Pulmonary artery endothelial cell (primary cell): ENCODE measurements at regions not wholly inside any gene's neighbourhood (a gene's known extent, or its start where the extent isn't known, plus 50 kb on each side); places are given as distances from the start of the nearest gene placed in this dataset.
"Not testable (repeated sequence)": the region's sequence is repeated elsewhere in the genome, so short reads cannot be mapped to it uniquely, and the experiment has no call there.

Experiments used
- DNase-seq: peaks from one replicate; pipeline ENCODE4 v3.0.0-alpha.2; 2011; ENCODE audit warnings: low read depth, low spot score

DNA sequence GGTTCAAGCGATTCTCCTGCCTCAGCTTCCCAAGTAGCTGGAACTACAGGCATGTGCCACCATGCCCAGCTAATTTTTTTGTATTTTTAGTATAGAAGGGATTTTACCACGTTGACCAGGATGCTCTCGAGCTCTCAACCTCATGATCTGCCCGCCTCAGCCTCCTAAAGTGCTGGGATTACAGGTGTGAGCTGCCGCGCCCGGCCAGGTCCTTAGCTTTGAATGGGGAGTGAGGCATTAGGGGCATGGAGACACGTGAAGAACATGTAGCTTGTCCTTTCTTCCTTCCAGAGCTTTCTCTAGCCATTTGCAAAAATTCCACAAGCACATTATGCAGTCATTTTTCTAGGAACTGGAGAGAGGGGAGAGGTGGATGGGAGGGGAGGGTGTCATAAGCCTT is 167.8 kb downstream of the TM9SF2 start:
- DNase-seq = not testable (repeated sequence)

DNA sequence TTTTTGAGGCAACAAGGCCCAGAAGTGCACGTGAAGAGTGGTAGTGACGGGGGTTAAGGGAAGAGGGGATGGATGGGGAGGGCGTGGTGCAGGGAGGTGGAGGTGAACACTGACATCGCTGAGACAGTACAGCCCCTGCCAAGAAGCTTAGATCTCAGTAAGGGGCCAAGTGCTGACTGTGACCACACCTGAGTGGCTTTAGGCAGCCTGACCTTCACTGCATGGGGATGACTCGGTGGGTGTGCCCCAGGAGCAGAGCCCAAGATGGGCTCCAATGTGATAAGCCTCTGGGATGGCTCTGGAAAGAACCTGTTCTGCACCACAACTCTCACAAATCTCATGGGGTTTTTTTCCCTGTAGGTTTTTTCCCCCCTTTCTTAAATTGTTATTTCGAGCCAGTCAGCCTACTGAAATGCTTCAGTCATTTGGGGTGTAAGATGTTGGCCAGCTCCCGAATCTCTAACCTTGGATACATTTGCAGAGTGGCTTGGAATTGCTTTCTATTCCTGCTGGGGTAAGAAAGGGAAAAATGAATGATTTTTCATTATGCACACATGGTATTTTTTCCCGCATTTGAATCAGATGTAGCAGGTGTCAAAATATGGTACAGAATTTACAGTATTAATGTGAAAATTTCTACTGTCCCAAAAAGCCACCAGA is 165.0 kb downstream of the TM9SF2 start:
- no peak for DNase-seq

DNA sequence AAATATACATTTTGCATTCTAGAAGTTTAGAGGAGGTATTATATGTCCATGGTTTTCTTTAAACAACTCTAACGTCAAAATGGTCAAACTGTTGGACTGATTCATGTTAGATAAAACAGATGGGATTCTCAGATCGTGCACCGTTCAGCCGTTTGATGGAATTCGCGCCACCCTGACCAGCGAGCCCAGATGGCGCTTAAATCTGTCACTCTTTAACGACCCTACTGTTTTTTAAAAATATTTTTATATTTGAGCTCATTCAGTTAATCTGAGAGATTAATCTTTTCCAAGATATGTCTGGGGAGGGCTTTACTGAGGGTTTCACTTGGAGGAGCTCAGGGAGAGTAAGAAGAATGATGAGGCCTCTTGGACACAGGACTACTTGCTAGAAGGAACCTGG is 164.4 kb downstream of the TM9SF2 start:
- DNase-seq = no peak

DNA sequence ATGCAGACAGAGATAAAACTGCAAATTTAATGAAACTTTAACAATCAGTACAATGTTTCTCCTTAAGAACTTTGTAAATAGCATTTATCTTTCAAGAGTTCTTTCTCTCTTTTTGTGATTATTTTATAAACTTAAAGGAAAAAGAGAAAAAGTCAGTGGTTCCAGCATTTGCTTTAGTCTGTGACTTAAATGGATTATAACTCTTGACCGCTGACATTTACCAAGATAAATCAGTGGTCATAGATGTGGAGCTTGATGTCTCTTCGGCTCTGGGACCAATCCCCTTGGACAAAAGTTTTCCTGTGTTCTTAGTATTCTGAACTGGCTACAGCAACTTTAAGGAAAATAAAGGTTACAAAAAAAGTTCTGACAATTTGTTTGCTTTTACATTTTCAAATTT is 162.6 kb downstream of the TM9SF2 start:
- no peak for DNase-seq

DNA sequence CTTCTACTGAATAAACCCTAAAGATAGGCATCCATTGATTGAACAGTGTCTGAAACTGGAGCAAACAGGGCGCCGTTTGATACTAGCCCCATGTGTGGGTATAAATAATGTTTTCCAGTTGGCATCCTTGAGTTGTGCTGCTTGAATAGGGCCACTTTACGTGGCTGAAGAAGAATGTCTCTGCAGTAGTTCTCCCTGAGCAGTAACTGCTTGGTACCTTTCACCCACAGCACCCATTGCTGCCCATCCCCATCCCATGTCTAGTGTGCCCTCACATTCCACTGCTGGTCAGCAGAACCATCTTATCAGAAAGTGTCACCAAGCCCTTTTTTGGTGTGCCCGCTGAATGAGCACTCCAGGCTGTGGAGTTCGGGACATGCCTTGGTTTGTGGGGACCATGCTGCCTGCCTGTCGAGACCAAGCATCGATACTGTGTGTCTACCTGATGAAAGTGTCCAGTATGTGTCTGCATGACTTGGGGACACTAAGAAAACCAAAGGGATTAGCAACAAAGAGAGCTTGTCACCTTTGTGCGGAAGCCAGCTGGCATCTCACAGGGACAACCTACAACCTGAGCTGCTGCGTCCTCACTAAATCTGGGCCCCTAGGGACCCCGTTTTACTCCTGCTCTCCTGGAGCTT is 162.0 kb downstream of the TM9SF2 start:
- no peak for DNase-seq

DNA sequence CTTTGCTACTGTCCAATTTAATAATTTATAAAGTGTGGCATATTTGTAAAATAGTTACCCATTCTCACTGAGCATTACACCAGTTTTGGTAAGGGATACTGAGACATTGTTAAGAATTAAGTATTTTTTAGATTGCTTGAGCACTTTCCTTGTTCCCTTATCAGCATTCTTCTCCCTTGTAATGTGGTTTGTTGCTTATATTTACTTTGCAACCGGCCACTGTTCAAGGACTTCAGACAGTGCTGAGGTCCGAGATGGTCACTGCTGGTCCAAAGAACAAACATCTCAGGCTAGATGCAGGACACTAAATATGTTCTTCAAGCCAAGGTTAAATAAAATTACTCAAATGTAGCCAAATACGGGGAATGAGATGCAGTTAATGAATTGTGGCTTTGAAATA is 161.4 kb downstream of the TM9SF2 start:
- no peak for DNase-seq

DNA sequence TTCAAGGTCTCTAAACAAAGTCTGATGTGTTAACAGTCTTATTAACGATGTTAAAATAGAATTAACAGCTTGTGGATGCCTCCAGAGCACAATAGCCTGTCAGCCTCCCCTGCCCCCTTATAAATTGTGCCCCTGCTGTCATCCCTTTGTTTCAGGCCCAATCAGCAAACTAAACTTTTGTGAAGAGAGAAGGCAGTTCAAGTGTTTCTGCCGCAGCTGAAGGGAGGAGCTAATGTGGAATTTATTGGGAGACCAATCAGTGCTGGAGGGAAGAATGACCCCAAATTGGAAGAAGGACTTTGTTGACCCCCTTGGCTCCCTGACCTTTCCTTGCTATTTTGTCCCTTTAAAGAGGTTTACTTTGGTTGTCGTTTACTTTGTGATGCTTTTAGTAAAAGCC is 160.5 kb downstream of the TM9SF2 start:
- no peak for DNase-seq

DNA sequence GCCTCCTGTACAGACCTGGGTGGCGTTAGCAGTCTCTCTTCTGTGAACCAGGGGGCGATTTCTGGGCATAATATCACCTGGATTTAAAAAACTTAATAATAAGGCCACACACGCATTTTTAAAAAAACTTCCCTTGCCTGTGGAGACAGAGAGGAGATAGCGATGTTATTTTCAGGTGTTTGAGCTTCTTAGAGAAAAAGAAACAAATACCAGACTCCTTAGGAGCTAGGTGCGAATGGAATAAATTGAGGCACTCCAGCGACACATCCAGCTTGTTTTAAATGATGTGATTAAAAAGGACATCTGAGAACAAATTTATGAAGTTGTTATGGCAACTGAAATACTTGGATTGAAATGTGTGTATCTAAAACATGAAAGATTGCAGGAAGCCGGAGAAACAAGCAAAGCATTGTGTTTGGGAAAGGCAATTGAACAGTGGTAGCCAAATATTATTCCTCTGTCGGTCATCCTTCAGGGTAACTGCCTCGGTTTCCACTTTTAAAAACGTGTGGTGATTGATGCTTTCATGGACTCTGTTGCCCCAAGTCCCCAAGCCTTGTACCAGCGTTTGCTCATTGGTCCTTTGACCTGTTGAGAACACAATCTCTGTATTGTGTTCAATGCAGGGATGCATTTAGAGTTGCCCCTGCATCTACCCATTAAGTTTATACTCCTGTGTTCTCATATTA is 158.7 kb downstream of the TM9SF2 start:
- DNase-seq = no peak

DNA sequence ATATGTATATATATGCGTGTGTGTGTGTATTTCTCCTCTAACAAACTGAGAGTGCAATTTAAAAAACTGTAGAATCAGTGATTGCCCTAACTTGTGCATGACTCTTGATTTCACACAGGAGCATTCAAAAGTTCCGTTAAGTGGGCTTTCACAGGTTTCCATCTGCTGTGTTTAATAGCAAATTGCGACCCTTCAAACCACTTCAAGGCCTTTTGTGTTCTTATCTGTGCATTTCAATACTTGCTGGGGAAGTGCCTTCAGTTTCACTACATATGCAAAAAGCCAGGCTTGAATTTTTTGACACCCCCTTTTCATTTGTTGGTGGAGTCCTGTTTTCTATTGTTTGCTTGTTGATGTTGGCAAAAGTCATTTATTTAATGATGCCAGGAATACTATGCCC is 158.0 kb downstream of the TM9SF2 start:
- no peak for DNase-seq

DNA sequence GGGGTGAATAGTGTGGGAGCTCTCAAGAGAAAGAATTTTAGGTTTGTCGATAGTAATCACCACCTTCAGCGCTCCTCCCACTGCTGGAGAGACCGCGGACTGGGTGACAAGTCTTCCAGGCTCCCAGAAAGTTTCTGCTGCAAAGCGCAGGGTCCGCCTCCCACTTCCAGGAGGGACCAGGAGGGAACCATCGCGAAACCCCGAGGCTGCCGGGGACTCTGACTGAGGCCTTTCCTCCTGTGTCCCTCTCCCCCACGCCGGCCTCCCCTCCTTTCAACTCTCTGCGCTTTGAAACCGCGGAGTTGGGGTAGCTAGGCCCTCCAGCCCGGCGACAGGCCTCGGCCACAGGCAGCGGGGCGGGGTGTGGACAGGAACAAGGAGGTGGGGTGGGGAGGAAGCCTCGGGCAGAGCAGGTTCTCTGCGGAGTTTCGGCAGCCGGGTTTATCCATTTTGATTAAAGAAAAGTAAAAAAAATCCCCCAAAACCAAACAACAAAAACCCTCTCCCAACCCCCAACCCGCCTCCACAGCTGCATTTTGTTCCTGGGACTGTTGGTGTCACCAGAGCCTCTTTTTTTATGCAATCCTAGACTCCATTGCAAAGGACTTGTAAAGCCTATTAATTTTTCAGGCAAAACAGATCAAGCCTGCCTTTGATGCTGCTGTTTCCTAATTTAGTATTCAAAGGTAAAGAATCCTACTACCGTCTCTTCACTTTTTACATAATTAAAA is 157.2 kb downstream of the TM9SF2 start:
- no peak for DNase-seq

DNA sequence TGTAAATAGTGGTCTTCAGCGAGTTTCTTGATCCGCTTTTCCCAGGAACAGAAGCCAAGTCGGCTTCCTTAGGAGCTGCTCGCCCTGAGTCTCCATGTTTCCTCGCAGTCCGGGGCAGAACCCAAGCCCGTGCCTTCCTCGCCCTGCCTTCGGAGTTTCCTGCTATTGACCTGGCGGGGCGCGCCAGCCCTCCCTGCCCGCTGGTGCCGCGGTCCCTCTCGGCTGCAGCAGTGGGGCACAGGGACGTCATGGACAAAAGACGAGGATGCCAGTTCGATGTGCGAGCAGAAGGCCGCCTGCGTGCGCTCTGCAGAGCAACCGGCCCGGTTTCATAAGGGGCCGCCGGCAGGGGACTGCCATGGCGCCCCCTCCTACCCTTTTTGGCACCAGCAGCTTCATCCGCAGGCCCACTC is 156.6 kb downstream of the TM9SF2 start:
- DNase-seq = no peak

DNA sequence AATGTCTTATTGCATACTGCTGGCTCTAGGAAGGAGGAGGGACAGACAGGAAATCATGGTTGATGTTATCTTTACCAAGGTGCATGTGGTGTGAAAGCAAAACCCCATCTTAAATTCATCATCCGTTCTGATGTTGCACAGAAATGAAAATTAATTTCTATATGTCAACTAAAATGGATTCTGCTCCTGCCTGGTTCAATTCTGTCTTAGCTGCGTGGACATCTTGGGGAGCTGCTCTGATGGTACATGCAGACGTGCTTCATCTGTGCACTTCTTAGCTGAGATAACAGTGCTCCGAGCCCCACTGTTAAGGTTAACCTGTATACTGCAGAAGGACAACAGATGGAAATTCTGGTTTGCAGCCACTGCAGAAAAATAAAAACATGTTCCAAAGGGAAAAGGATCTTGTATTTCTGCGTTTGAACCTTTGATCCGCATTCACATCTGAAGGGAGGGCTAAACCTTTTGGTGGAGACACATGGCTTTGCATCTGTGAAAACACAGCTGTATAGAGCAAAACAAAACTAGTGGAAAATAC is 155.6 kb downstream of the TM9SF2 start:
- DNase-seq = no peak

DNA sequence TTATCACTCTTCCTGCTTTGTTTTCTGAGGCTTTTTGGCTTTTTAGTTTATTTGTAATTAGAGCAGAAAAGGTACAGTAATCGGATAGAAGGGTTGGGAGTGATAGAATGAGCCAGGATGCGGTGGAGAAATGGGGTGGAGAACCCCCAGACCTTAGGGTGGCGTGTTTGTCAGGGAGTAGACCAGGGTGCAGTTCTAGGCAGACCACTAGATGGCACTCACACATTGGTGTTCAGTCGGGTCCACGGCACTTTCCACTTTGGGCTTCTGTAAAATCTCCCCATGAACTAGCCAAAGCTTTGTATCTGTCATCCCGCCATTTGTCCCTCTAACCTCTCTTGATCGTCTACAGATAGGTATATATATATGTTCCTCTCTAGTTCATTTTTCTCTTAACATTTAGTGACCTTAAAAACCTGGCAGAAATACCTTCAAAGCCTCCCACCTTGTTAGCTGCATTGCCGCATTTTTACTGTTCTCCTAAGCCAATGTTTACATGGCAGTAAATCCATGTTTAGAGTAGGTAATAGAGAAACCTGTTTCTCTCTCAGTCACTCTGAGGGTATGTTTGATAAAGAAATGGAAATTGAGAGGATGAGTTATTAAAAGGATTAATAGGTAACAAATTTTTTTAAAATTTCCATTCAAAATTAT is 154.9 kb downstream of the TM9SF2 start:
- DNase-seq = peak; percentile 41

DNA sequence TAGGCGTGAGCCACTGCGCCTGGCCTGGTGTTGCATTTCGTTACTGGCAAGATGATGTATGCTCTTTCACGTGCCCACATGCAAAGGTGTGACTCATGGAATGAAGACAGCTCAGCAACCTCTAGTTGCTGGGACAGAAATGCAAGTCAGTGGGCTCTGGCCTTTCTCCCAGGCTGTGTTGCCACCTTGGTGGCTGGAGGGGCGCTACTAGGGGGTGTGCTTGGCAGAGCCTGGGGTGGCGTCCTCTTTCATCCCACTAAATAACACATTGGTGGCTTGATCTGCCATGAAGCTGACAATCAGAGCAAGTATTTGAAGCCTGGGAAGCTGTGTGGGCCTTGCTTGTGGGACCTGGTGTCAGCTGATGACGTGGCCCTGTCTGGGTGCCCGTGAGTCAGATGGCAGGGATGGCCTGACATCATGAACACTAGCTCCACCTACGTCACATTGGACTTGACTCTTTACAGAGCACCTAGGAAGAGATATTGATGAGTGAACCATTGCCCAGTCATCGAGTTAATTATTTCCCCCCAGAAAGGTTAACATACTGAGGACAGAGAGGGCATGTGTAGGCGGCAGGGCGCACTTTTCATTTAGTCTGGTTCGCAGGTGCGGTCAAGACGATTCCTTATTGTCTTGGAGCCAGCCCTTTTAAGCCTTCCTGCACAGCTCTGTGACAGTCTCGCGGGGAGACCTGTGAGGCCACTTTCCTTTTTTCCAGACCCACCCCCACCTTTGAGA is 154.2 kb downstream of the TM9SF2 start:
- no peak for DNase-seq

DNA sequence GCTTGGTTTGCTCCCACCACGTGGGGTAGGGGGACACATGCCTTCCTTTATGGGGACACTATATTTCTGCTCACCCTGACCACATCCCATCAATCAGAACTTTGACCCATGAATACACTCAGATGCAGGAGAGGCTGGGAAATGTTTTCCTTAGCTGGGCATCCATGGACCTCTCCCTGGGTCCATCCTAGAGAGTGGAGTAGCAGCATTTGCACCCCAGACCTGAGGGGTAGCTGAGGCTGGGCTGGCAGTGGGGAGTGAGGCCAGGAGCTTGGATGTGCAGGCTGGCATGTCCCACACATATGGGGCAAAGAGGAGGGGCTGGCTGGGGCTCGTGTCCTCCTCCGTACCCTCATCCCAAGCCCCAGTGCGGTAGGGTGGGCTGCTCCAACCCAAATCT is 152.8 kb downstream of the TM9SF2 start:
- DNase-seq = no peak

DNA sequence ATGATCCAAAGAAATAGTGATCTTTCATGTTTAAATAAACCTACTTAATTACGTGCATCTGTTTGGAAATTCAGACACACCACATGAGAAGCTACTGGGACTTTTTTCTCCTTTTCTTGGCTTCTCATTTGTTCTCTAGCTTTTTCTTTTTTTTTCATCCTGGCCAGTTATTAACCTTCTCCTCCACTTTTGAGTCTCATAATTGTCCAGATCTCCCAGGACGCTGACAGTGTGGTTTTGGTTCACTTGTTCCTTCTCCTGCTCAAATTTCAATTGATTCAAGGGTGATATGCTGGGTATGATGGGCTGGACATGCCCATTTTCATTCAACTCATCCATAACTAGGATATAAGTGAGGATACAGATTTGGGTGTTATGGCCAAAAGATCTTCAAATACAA is 152.3 kb downstream of the TM9SF2 start:
- DNase-seq = no peak

DNA sequence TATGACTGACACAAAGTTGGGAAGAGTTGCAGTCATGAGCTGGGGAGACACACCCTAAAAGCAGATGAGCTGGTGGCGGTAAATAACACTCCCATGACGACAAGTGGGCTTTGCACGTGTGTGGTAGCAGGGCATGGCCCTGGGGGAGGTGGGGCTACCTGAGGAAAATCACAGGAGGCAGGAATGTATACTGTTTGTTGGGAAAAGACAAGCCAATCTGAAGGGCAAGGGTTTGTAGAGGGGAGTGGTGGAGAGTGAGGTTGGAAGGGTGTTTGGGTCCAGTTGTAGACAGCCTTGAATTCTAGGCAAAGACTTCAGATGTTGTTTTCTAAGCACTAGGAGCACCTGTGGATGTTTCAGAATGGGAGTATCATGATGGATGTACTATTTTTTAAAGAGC is 151.6 kb downstream of the TM9SF2 start:
- DNase-seq = no peak

DNA sequence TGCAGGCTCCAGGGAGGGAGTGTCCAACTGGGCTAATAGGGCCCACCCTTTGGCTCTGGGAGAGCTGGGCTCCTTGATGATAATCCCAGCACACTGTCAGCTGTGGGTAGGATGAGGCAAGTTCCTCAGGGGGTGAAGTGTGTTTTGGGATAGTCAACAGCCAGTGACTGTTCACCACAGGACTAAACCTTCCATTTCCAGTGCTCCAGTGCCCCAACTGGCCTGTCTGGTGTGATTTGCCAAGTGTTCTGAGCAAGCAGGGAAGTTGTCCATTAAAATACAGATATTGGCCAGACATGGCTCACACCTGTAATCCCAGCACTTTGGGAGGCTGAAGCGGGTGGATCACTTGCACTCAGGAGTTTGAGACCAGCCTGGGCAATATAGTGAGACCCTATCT is 150.9 kb downstream of the TM9SF2 start:
- no peak for DNase-seq

DNA sequence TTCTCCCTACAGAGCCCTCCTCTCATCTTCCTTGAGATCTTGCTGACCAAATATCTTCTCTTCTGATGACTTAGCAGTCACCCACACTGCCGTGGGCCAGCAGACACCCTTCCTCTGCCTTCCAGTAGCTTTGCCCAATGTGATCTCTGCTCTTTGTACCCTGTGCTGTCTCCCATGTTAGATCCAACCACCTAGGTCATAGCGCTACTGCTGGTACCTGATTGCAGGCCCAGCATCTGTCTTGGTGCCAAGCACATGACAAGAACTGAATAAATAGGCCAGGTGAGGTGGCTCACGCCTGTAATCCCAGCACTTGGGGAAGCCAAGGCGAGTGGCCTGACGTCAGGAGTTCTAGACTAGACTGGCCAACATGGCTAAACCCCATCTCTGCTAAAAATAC is 149.7 kb downstream of the TM9SF2 start:
- DNase-seq = no peak

DNA sequence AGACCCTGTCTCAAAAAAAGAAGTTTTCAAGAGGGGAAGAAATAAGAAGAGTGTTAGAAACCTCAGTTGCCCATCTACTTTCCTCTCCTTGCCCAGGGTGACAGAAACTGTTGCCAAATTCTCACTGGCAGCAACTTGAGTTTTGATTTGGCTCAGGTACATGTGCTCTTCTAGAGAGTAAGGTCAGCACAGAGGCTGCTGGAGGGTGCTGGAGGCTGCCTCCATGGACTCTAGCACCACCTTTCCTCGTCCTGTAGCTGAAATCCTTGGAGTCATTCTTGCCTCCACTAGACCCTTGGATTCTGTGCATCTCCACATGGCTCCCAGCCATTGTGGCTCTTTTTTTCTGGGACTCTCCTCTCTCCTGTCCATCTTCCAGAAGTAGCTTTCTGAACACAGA is 149.1 kb downstream of the TM9SF2 start:
- no peak for DNase-seq

DNA sequence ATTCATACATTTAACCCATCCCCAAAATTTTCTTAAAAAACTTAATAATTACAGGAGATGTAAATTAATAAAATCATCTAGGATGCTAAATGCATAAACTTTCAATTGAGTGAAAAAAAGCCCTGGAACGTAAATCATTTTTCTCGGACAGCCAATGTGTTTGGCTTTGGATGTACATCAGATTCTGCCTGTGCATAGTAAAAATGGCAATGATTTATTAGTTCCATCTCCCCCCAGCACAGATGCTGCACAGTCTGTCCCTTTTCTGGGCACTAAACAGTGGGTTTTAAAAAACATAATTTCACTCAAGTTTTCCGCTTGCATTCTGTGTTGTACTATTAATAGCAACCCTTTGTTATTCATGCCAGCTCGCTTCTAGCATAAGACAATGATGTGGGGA is 147.7 kb downstream of the TM9SF2 start:
- no peak for DNase-seq
